ENCODE measurements at regions not wholly inside any gene's neighbourhood (a gene's known extent, or its start where the extent isn't known, plus 50 kb on each side); places are given as distances from the start of the nearest gene placed in this dataset.

GRCh38 chr13:31035185-31035965 is 102.9 kb downstream of the TEX26 start:
- intact Hi-C loops (cut with micrococcal nuclease; ENCODE audit: unreplicated experiment), result no loop called here
- no peak for DNase-seq
- Histone ChIP-seq H3K4me3 (ENCODE audit: low read depth, low read length) (no peak overlapping the region), H3K36me3 (ENCODE audit: control insufficient read depth, insufficient read depth, low read length) (no peaks in the 10 kb centered on the region), H3K27me3 (replicated peaks; ENCODE audit: control insufficient read depth, insufficient read depth, low read length) (no peaks in the 10 kb centered on the region), H3K9me3 (no peaks in the 10 kb centered on the region; the same call in 1 of the 2 replicates), H3K4me1 (0 out of 2 replicates have a peak, but pooled peaks cover 3% of the 10 kb centered on the region)
- Mint-ChIP-seq H3K4me3 (ENCODE audit: unreplicated experiment) (no peak overlapping the region), H3K9me3 (ENCODE audit: unreplicated experiment) (no peaks in the 10 kb centered on the region), H3K36me3 (ENCODE audit: insufficient read depth, unreplicated experiment) (no peaks in the 10 kb centered on the region), H3K4me1 (ENCODE audit: low read depth, unreplicated experiment) (no peaks in the 10 kb centered on the region), H3K27me3 (ENCODE audit: insufficient read depth, unreplicated experiment) (no peaks in the 10 kb centered on the region), H3K27ac (ENCODE audit: unreplicated experiment) (no peak overlapping the region)
- ChIA-PET POLR2A (no interaction called here), CTCF (interaction anchor here (1.2 kb wide), 1 partner anchor 9 kb away, joined by 3 read pairs; no protein-coding TSS in a partner anchor)
- TF ChIP-seq CTCF (IDR thresholded peaks at IDR 0.05; ENCODE audit: insufficient read depth in 1 of 2, low read depth in 1 of 2, low read length in 1 of 2, severe bottlenecking in 1 of 2, unreplicated experiment in 1 of 2), result no peak
- BruUV-seq (replicated peaks), result no TSS peak

- H3K4me1 ChIP-seq, result 0 out of 2 replicates have a peak, but pooled peaks cover 3% of the 10 kb centered on the region
- DNase-seq, result no peak
- no peaks in the 10 kb centered on the region for H3K9me3 ChIP-seq
- no peak for TF ChIP-seq CTCF (IDR thresholded peaks at IDR 0.05; ENCODE audit: insufficient read depth in 1 of 2, low read depth in 1 of 2, low read length in 1 of 2, severe bottlenecking in 1 of 2, unreplicated experiment in 1 of 2)
- POLR2A ChIA-PET, result no interaction called here
- H3K4me3 Mint-ChIP-seq (ENCODE audit: unreplicated experiment), result no peak overlapping the region
- H3K36me3 ChIP-seq (ENCODE audit: control insufficient read depth, insufficient read depth, low read length), result no peaks in the 10 kb centered on the region
- no peaks in the 10 kb centered on the region for H3K4me1 Mint-ChIP-seq (ENCODE audit: low read depth, unreplicated experiment)
- no peaks in the 10 kb centered on the region for H3K9me3 Mint-ChIP-seq (ENCODE audit: unreplicated experiment)
- CTCF ChIA-PET, result interaction anchor here (0.6 to 2.4 kb wide), 2 partner anchors 12 to 61 kb away, joined by 3 to 8 read pairs; no protein-coding TSS in a partner anchor
- intact Hi-C loops (cut with micrococcal nuclease; ENCODE audit: unreplicated experiment), result no loop called here
- no peak overlapping the region for H3K27ac Mint-ChIP-seq (ENCODE audit: unreplicated experiment)
- H3K4me3 ChIP-seq (ENCODE audit: low read depth, low read length), result no peak overlapping the region
- H3K27me3 Mint-ChIP-seq (ENCODE audit: insufficient read depth, unreplicated experiment), result peaks cover 2% of the 10 kb centered on the region
- no peaks in the 10 kb centered on the region for H3K27me3 ChIP-seq (replicated peaks; ENCODE audit: control insufficient read depth, insufficient read depth, low read length)
- H3K36me3 Mint-ChIP-seq (ENCODE audit: insufficient read depth, unreplicated experiment), result no peaks in the 10 kb centered on the region
- no TSS peak for BruUV-seq (replicated peaks)
These were observed 100.2 kb downstream of the TEX26 start for GRCh38 chr13:31032528-31033113.

GRCh38 chr13:31031482-31031881 is 99.0 kb downstream of the TEX26 start:
- H3K27ac Mint-ChIP-seq (ENCODE audit: unreplicated experiment), result no peak overlapping the region
- Histone ChIP-seq H3K36me3 (ENCODE audit: control insufficient read depth, insufficient read depth, low read length) (no peaks in the 10 kb centered on the region), H3K4me3 (ENCODE audit: low read depth, low read length) (no peak overlapping the region), H3K4me1 (0 out of 2 replicates have a peak, but pooled peaks cover 3% of the 10 kb centered on the region), H3K27me3 (replicated peaks; ENCODE audit: control insufficient read depth, insufficient read depth, low read length) (no peaks in the 10 kb centered on the region), H3K9me3 (no peaks in the 10 kb centered on the region)
- no peaks in the 10 kb centered on the region for H3K4me1 Mint-ChIP-seq (ENCODE audit: low read depth, unreplicated experiment)
- BruUV-seq (replicated peaks), result no TSS peak
- POLR2A ChIA-PET, result no interaction called here
- CTCF ChIA-PET, result interaction anchor here (2.4 kb wide), 1 partner anchor 13 kb away, joined by 8 read pairs; no protein-coding TSS in a partner anchor
- H3K36me3 Mint-ChIP-seq (ENCODE audit: insufficient read depth, unreplicated experiment), result no peaks in the 10 kb centered on the region
- H3K4me3 Mint-ChIP-seq (ENCODE audit: unreplicated experiment), result no peak overlapping the region
- no peak for TF ChIP-seq CTCF (IDR thresholded peaks at IDR 0.05; ENCODE audit: insufficient read depth in 1 of 2, low read depth in 1 of 2, low read length in 1 of 2, severe bottlenecking in 1 of 2, unreplicated experiment in 1 of 2)
- intact Hi-C loops (cut with micrococcal nuclease; ENCODE audit: unreplicated experiment), result no loop called here
- DNase-seq, result no peak
- H3K27me3 Mint-ChIP-seq (ENCODE audit: insufficient read depth, unreplicated experiment), result peaks cover 2% of the 10 kb centered on the region
- H3K9me3 Mint-ChIP-seq (ENCODE audit: unreplicated experiment), result no peaks in the 10 kb centered on the region
